ENCODE measurements at regions not wholly inside any gene's neighbourhood (a gene's known extent, or its start where the extent isn't known, plus 50 kb on each side); places are given as distances from the start of the nearest gene placed in this dataset.

DNA sequence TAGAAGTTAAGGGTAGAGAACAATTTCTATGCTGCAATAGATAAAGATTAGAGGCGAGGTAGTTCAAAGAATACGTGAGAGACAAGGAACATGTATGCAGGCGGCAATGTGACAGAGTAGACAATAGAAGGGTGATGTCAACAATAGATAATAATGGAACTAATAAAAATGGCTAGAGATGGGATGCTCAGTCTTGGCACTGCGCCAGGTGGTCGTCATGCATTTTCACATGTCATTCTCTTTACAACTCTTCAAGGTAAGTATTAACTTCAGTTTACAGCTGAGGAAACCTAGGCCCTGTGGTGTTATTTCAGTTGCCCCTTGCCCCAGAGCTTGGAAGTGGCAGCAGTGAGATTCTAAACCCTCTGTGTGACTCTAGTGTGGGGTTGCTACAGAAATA, 890.7 kb upstream of the CELF4 start:
- TF ChIP-seq, protein P1, sequence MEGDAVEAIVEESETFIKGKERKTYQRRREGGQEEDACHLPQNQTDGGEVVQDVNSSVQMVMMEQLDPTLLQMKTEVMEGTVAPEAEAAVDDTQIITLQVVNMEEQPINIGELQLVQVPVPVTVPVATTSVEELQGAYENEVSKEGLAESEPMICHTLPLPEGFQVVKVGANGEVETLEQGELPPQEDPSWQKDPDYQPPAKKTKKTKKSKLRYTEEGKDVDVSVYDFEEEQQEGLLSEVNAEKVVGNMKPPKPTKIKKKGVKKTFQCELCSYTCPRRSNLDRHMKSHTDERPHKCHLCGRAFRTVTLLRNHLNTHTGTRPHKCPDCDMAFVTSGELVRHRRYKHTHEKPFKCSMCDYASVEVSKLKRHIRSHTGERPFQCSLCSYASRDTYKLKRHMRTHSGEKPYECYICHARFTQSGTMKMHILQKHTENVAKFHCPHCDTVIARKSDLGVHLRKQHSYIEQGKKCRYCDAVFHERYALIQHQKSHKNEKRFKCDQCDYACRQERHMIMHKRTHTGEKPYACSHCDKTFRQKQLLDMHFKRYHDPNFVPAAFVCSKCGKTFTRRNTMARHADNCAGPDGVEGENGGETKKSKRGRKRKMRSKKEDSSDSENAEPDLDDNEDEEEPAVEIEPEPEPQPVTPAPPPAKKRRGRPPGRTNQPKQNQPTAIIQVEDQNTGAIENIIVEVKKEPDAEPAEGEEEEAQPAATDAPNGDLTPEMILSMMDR (IDR thresholded peaks at IDR 0.05) = no peak
- H3K27me3 ChIP-seq = no peaks in the 10 kb centered on the region
- DNase-seq = no peak
- no peaks in the 10 kb centered on the region for H3K36me3 ChIP-seq
- H3K9me3 ChIP-seq = no peaks in the 10 kb centered on the region
- H3K27ac ChIP-seq = no peak overlapping the region
- no peak for ATAC-seq
- no peaks in the 10 kb centered on the region for H3K4me1 ChIP-seq
- intact Hi-C loops (cut with DNase I) = no loop called here
- 42% methylated on average over 5 of the region's 5 CpGs for WGBS (ENCODE audit: insufficient coverage, low coverage, low lambda C conversion rate, missing lambda C conversion rate)
- no peak overlapping the region for H3K4me3 ChIP-seq

DNA sequence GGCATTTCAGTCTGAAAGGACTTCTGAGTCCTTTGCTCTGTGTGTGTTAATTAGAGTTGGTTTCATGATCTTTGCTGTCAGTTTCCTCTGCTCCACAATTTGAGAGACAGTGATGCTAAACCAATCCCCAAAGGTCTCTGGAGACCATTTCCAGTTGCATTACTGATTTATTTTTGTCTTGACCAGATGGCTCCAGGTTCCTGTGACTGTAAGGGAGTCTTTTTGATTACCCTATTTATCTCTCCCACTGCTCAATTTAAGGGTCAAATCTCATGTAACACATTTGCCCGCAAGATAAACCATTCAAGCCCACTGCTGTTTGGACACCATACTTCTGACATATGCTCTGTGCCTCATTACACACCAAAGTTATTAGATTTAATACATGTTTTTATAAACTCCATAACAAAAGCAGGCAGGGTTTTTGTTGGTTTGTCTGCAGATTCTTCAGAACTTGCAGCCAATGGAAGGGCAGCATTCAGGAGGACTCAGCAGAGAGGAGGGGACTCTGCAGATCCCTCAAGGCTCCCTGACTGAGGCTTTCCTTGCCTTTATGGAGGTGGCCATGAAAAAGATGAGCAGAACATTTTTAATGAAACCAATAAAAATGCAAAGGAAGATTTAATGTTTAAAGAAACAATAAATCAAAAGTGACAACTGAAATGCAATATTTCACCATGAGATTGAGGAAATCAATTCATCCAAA, 889.3 kb upstream of the CELF4 start:
- DNase-seq (no peak), ATAC-seq (no peak)
- no peaks in the 10 kb centered on the region for H3K36me3 ChIP-seq
- no peak for TF ChIP-seq POLR2A (IDR thresholded peaks at IDR 0.05)
- TF ChIP-seq, protein P1 (IDR thresholded peaks at IDR 0.05) = no peak
- no peaks in the 10 kb centered on the region for H3K4me1 ChIP-seq
- intact Hi-C loops (cut with DNase I) = no loop called here
- WGBS (ENCODE audit: insufficient coverage, low coverage, low lambda C conversion rate, missing lambda C conversion rate) = 58% methylated on average over 1 of the region's 1 CpG
- H3K4me3 ChIP-seq = no peak overlapping the region
- no peaks in the 10 kb centered on the region for H3K27me3 ChIP-seq
- no peaks in the 10 kb centered on the region for H3K9me3 ChIP-seq
- H3K27ac ChIP-seq = no peak overlapping the region

DNA sequence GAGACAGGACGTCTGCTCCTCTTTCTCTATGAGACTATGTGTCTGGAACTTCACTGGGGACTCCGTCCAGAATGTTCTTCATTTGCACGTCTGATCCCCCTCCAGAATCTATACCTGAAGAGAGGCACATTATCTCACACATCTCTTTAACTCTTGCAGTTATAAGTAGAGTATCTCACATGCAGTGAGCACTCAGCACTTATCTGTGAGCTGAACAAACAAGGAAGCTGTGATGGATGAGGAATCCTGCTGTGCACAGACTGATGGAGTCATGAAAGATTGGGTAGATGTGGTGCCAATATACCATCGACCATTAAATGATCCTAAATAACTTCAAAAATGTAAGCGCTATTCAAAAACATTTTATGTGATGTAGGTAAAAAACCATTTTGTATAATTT, 888.3 kb upstream of the CELF4 start:
- no peaks in the 10 kb centered on the region for H3K9me3 ChIP-seq
- H3K4me3 ChIP-seq = no peak overlapping the region
- no peaks in the 10 kb centered on the region for H3K27me3 ChIP-seq
- ATAC-seq (no peak), DNase-seq (no peak)
- H3K27ac ChIP-seq = no peak overlapping the region
- no peaks in the 10 kb centered on the region for H3K36me3 ChIP-seq
- no peak for TF ChIP-seq POLR2A (IDR thresholded peaks at IDR 0.05)
- TF ChIP-seq, protein P1 (IDR thresholded peaks at IDR 0.05) = no peak
- H3K4me1 ChIP-seq = no peaks in the 10 kb centered on the region
- intact Hi-C loops (cut with DNase I) = no loop called here
- 34% methylated on average over 5 of the region's 5 CpGs for WGBS (ENCODE audit: insufficient coverage, low coverage, low lambda C conversion rate, missing lambda C conversion rate)

DNA sequence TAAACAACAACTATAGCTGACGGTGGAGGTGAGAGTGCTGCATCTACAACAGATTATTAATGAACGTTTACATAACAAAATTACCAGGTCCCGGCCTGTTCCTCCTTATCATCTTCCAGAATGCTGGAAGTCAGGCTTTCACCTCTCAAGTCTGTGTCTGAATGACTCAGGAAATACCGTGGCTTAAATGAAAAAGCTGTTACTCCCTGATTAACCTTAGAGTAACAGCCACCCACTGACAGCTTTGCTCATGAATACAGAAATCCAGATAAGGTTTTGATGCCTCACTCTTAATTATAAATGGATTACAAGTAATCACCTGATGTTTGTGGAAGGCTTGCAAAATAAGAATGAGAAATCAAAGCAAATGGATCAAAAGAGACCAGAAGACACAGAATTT, 885.3 kb upstream of the CELF4 start:
- DNase-seq (no peak), ATAC-seq (no peak)
- intact Hi-C loops (cut with DNase I) = no loop called here
- Histone ChIP-seq H3K9me3 (no peaks in the 10 kb centered on the region), H3K36me3 (no peaks in the 10 kb centered on the region), H3K27ac (no peak overlapping the region), H3K27me3 (no peaks in the 10 kb centered on the region), H3K4me3 (no peak overlapping the region), H3K4me1 (no peaks in the 10 kb centered on the region)
- TF ChIP-seq, protein P1 (IDR thresholded peaks at IDR 0.05) = no peak
- TF ChIP-seq POLR2A (IDR thresholded peaks at IDR 0.05) = no peak
- 23% methylated on average over 4 of the region's 4 CpGs for WGBS (ENCODE audit: insufficient coverage, low coverage, low lambda C conversion rate, missing lambda C conversion rate)

DNA sequence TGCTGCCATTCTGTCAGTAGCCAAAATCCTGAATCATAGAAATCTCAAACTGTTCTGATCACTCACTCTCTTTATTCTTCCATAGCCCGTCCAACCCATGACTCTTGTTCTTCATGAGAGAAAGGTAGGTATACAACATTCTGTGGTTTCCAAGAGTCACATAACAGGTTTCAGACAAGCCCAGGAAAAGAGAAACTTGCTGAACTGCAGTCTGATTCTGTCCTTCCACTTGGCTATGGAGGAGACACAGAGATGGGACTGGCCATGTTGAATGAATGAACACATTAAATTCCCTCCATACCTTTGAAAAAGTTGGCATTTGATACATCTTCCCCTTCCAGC, 880.2 kb upstream of the CELF4 start:
- intact Hi-C loops (cut with DNase I) = no loop called here
- 72% methylated on average over 1 of the region's 1 CpG for WGBS (ENCODE audit: insufficient coverage, low coverage, low lambda C conversion rate, missing lambda C conversion rate)
- ATAC-seq (no peak), DNase-seq (no peak)
- Histone ChIP-seq H3K27me3 (no peaks in the 10 kb centered on the region), H3K36me3 (no peaks in the 10 kb centered on the region), H3K4me1 (no peaks in the 10 kb centered on the region), H3K9me3 (no peaks in the 10 kb centered on the region), H3K27ac (no peak overlapping the region), H3K4me3 (no peak overlapping the region)
- TF ChIP-seq, protein P1 (IDR thresholded peaks at IDR 0.05) = no peak
- TF ChIP-seq POLR2A (IDR thresholded peaks at IDR 0.05) = no peak
